WTC11 (cell line): ENCODE measurements at regions not wholly inside any gene's neighbourhood (a gene's known extent, or its start where the extent isn't known, plus 50 kb on each side); places are given as distances from the start of the nearest gene placed in this dataset.

Experiments used
- ETV6 ChIP-seq: sonication (generic); formaldehyde crosslinking; IDR thresholded peaks from 2 replicates; pipeline ENCODE4 v1.8.1; 2022; ENCODE audit warnings: mild to moderate bottlenecking, missing genetic modification reagents
- FOXK1 ChIP-seq: sonication (generic); formaldehyde crosslinking; IDR thresholded peaks from 2 replicates; pipeline ENCODE4 v1.8.0; 2022; ENCODE audit warnings: mild to moderate bottlenecking, moderate library complexity, missing genetic modification reagents
- IRF2 ChIP-seq: sonication (generic); formaldehyde crosslinking; IDR thresholded peaks from 2 replicates; pipeline ENCODE4 v1.8.0; 2022; ENCODE audit warnings: low read depth, missing genetic modification reagents, borderline replicate concordance
- SP1 ChIP-seq: sonication (generic); formaldehyde crosslinking; conservative IDR thresholded peaks from 2 replicates; pipeline ENCODE4 v1.8.1; 2022; ENCODE audit warnings: missing genetic modification reagents
- ZNF138 ChIP-seq: sonication (generic); formaldehyde crosslinking; conservative IDR thresholded peaks from 2 replicates; pipeline ENCODE4 v1.8.1; 2022; ENCODE audit warnings: mild to moderate bottlenecking, moderate library complexity, missing genetic modification reagents
- ZNF232 ChIP-seq: sonication (generic); formaldehyde crosslinking; IDR thresholded peaks from 2 replicates; pipeline ENCODE4 v1.8.0; 2022; ENCODE audit warnings: mild to moderate bottlenecking, missing genetic modification reagents
- ZNF396 ChIP-seq: fragments of 250-450 bp; sonication (Bioruptor Pico); IDR thresholded peaks from 2 replicates; pipeline ENCODE4 v1.8.0; 2021; ENCODE audit warnings: mild to moderate bottlenecking, moderate library complexity, borderline replicate concordance
- ZSCAN18 ChIP-seq: fragments of 250-450 bp; sonication (Bioruptor Pico); IDR thresholded peaks from 2 replicates; pipeline ENCODE4 v2.1.2; 2022; ENCODE audit warnings: mild to moderate bottlenecking, moderate library complexity
- TF ChIP-seq, protein P1 (sequence below): fragments of 200-600 bp; IDR thresholded peaks from 2 replicates; pipeline ENCODE4 v1.8.0; 2022; ENCODE audit warnings: antibody characterized with exemption
- TF ChIP-seq, protein P2 (sequence below): sonication (generic); formaldehyde crosslinking; IDR thresholded peaks from 2 replicates; pipeline ENCODE4 v1.8.1; 2022; ENCODE audit warnings: low read depth, mild to moderate bottlenecking, moderate library complexity, missing genetic modification reagents, borderline replicate concordance

DNA sequence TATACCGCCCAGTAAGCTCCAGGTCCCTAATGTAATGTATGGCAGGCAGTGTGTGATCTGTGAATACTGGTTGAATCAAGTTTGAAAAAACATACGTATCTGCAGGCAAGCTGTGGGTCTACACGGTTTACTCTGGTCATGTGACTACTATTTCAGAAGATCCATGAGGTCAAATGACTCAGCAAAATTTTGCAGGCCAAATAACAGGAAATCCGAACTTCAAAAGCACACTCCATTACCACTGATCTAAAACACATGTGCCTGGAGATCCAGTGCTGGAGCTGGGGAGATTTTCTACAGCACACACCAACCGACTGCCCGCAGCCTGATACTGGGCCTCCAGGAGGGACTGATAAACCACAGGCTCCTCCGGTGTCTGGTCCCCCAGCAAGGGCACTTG lies 64.5 kb upstream of the SLC44A3 start:
- TF ChIP-seq IRF2 (CRISPR knock-in tag) (no peak), ZNF232 (CRISPR knock-in tag) (no peak), ZNF396 (CRISPR knock-in tag) (no peak), ZNF138 (CRISPR knock-in tag) (no peak), FOXK1 (CRISPR knock-in tag) (no peak), ZSCAN18 (no peak), SP1 (CRISPR knock-in tag) (no peak), ETV6 (no peak)
- TF ChIP-seq, protein P1, sequence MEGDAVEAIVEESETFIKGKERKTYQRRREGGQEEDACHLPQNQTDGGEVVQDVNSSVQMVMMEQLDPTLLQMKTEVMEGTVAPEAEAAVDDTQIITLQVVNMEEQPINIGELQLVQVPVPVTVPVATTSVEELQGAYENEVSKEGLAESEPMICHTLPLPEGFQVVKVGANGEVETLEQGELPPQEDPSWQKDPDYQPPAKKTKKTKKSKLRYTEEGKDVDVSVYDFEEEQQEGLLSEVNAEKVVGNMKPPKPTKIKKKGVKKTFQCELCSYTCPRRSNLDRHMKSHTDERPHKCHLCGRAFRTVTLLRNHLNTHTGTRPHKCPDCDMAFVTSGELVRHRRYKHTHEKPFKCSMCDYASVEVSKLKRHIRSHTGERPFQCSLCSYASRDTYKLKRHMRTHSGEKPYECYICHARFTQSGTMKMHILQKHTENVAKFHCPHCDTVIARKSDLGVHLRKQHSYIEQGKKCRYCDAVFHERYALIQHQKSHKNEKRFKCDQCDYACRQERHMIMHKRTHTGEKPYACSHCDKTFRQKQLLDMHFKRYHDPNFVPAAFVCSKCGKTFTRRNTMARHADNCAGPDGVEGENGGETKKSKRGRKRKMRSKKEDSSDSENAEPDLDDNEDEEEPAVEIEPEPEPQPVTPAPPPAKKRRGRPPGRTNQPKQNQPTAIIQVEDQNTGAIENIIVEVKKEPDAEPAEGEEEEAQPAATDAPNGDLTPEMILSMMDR = no peak
- TF ChIP-seq, protein P2, sequence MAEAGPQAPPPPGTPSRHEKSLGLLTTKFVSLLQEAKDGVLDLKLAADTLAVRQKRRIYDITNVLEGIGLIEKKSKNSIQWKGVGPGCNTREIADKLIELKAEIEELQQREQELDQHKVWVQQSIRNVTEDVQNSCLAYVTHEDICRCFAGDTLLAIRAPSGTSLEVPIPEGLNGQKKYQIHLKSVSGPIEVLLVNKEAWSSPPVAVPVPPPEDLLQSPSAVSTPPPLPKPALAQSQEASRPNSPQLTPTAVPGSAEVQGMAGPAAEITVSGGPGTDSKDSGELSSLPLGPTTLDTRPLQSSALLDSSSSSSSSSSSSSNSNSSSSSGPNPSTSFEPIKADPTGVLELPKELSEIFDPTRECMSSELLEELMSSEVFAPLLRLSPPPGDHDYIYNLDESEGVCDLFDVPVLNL = no peak
